A549 (cell line): ENCODE measurements at regions not wholly inside any gene's neighbourhood (a gene's known extent, or its start where the extent isn't known, plus 50 kb on each side); places are given as distances from the start of the nearest gene placed in this dataset.
"Not testable (repeated sequence)": the region's sequence is repeated elsewhere in the genome, so short reads cannot be mapped to it uniquely, and the experiment has no call there.

Experiments used
- CEBPB ChIP-seq, 2 experiments: fragments of >200 bp in 1 of 2; sonication (Bioruptor Twin) in 1 of 2; formaldehyde crosslinking in 1 of 2; IDR thresholded peaks; 2 replicates each; pipeline ENCODE4 v1.6.1; 2012 to 2016
- CTCF ChIP-seq: fragments of >200 bp; sonication (Bioruptor Twin); formaldehyde crosslinking; IDR thresholded peaks from 3 replicates; pipeline ENCODE4 v1.5.1; 2016
- EP300 ChIP-seq, 2 experiments: fragments of >200 bp; sonication (Bioruptor Twin); formaldehyde crosslinking; IDR thresholded peaks; 2 replicates in 1 of 2; 3 replicates in 1 of 2; pipeline ENCODE4 v1.6.1; 2016 to 2017
- HOXB5 ChIP-seq: fragments of 250-450 bp; sonication (Bioruptor Pico); IDR thresholded peaks from 2 replicates; pipeline ENCODE4 v1.5.0; 2020; ENCODE audit warnings: mild to moderate bottlenecking, moderate library complexity
- MAZ ChIP-seq: fragments of 150-350 bp; IDR thresholded peaks from 2 replicates; pipeline ENCODE4 v1.6.1; 2014; ENCODE audit warnings: antibody characterized with exemption, low read depth, low read length, borderline replicate concordance
- NFE2L2 ChIP-seq: fragments of 150-350 bp; conservative IDR thresholded peaks from 2 replicates; pipeline ENCODE4 v1.6.1; 2014; ENCODE audit warnings: low read length
- PBX3 ChIP-seq: IDR thresholded peaks from 2 replicates; pipeline ENCODE4 v1.6.1; 2012
- POLR2AphosphoS2 ChIP-seq: conservative IDR thresholded peaks from 2 replicates; pipeline ENCODE4 v1.6.1; 2012; ENCODE audit warnings: low read length, improper control_type of control experiment, inconsistent platforms
- RAD21 ChIP-seq, 2 experiments: fragments of >200 bp in 1 of 2; sonication (Bioruptor Twin) in 1 of 2; formaldehyde crosslinking in 1 of 2; IDR thresholded peaks in 1 of 2; conservative IDR thresholded peaks in 1 of 2; 2 replicates in 1 of 2; 3 replicates in 1 of 2; pipeline ENCODE4 v1.6.1; 2012 to 2018; ENCODE audit warnings: inconsistent platforms in 1 of 2
- RFX5 ChIP-seq: fragments of 450-650 bp; IDR thresholded peaks from 2 replicates; pipeline ENCODE4 v1.7.1; 2014; ENCODE audit warnings: antibody characterized with exemption, mild to moderate bottlenecking, moderate library complexity
- TF ChIP-seq, protein P1 (sequence below): fragments of 450-650 bp; IDR thresholded peaks from 2 replicates; pipeline ENCODE4 v1.6.1; 2014; ENCODE audit warnings: antibody characterized with exemption
- TF ChIP-seq, protein P2 (sequence below): fragments of 200-600 bp; sonication (generic); IDR thresholded peaks from 2 replicates; pipeline ENCODE4 v1.6.1; 2016; ENCODE audit warnings: antibody characterized with exemption, mild to moderate bottlenecking, moderate library complexity
- TF ChIP-seq, protein P3 (sequence below): IDR thresholded peaks from 2 replicates; pipeline ENCODE4 v1.6.1; 2012

GRCh38 chr1:79894129-79894528 lies 887.6 kb upstream of the ADGRL4 start:
- not testable (repeated sequence) for TF ChIP-seq HOXB5 (CRISPR knock-in tag); PBX3; CTCF; CEBPB (IDR thresholded peaks at IDR 0.05); RAD21 (conservative IDR thresholded peaks at IDR 0.05 in 1 of 2, IDR thresholded peaks at IDR 0.05 in 1 of 2); RFX5; EP300 (IDR thresholded peaks at IDR 0.05); POLR2AphosphoS2; MAZ; NFE2L2
- TF ChIP-seq, protein P1, sequence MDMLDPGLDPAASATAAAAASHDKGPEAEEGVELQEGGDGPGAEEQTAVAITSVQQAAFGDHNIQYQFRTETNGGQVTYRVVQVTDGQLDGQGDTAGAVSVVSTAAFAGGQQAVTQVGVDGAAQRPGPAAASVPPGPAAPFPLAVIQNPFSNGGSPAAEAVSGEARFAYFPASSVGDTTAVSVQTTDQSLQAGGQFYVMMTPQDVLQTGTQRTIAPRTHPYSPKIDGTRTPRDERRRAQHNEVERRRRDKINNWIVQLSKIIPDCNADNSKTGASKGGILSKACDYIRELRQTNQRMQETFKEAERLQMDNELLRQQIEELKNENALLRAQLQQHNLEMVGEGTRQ: not testable (repeated sequence)
- TF ChIP-seq, protein P2, sequence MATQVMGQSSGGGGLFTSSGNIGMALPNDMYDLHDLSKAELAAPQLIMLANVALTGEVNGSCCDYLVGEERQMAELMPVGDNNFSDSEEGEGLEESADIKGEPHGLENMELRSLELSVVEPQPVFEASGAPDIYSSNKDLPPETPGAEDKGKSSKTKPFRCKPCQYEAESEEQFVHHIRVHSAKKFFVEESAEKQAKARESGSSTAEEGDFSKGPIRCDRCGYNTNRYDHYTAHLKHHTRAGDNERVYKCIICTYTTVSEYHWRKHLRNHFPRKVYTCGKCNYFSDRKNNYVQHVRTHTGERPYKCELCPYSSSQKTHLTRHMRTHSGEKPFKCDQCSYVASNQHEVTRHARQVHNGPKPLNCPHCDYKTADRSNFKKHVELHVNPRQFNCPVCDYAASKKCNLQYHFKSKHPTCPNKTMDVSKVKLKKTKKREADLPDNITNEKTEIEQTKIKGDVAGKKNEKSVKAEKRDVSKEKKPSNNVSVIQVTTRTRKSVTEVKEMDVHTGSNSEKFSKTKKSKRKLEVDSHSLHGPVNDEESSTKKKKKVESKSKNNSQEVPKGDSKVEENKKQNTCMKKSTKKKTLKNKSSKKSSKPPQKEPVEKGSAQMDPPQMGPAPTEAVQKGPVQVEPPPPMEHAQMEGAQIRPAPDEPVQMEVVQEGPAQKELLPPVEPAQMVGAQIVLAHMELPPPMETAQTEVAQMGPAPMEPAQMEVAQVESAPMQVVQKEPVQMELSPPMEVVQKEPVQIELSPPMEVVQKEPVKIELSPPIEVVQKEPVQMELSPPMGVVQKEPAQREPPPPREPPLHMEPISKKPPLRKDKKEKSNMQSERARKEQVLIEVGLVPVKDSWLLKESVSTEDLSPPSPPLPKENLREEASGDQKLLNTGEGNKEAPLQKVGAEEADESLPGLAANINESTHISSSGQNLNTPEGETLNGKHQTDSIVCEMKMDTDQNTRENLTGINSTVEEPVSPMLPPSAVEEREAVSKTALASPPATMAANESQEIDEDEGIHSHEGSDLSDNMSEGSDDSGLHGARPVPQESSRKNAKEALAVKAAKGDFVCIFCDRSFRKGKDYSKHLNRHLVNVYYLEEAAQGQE: not testable (repeated sequence)
- TF ChIP-seq, protein P3, sequence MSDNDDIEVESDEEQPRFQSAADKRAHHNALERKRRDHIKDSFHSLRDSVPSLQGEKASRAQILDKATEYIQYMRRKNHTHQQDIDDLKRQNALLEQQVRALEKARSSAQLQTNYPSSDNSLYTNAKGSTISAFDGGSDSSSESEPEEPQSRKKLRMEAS: not testable (repeated sequence)
